SK-N-SH (cell line): ENCODE measurements at regions not wholly inside any gene's neighbourhood (a gene's known extent, or its start where the extent isn't known, plus 50 kb on each side); places are given as distances from the start of the nearest gene placed in this dataset.

Experiments used
- CTCF ChIA-PET: fragments of 300-600, 350-600 bp; formaldehyde crosslinking; extraction: SDS; loops from one replicate; lab custom pipeline; 2021; lab: Yijun Ruan, JAX
- POLR2A ChIA-PET: fragments of 350-600 bp; sonication (Branson Sonifier 250); formaldehyde crosslinking; extraction: SDS; loops from one replicate; lab custom pipeline; 2020; ENCODE audit warnings: antibody characterized with exemption, inconsistent platforms; lab: Yijun Ruan, JAX
- DNase-seq: peaks from one replicate; pipeline ENCODE4 v3.0.0; 2012
- H2AFZ ChIP-seq: fragments of 200-600 bp; sonication (generic); 2 replicates; pipeline ENCODE4 v1.8.1; 2016; ENCODE audit warnings: antibody characterized with exemption, mild to moderate bottlenecking, low read depth
- H3F3A ChIP-seq: fragments of 200-600 bp; sonication (generic); replicated peaks from 2 replicates; pipeline ENCODE3; 2016; ENCODE audit warnings: antibody characterized with exemption, mild to moderate bottlenecking; ENCODE audit not compliant: insufficient read depth
- H3K27ac ChIP-seq, 2 experiments: fragments of 200-500 bp in 1 of 2; fragments of 200-600 bp in 1 of 2; sonication (Bioruptor generic) in 1 of 2; sonication (generic), shearing (Covaris generic) in 1 of 2; 2 replicates each; pipeline versions ENCODE4 v1.5.1 to v1.6.1; 2014 to 2016; ENCODE audit warnings: low read depth in 2 of 2, inconsistent platforms in 1 of 2, low read length in 1 of 2, mild to moderate bottlenecking in 1 of 2, mixed read lengths in 1 of 2
- H3K27me3 ChIP-seq: fragments of 200-600 bp; sonication (generic), shearing (Covaris generic); 2 replicates; pipeline ENCODE4 v1.6.1; 2016; ENCODE audit warnings: mixed run types; ENCODE audit not compliant: insufficient read depth
- H3K36me3 ChIP-seq, 2 experiments: fragments of 200-500 bp in 1 of 2; fragments of 200-600 bp in 1 of 2; sonication (Bioruptor generic) in 1 of 2; sonication (generic) in 1 of 2; replicated peaks in 1 of 2; 2 replicates each; pipeline versions ENCODE3 to v1.5.1; 2014 to 2016; ENCODE audit warnings: low read length in 1 of 2, mild to moderate bottlenecking in 1 of 2; ENCODE audit not compliant: insufficient read depth in 2 of 2, control insufficient read depth in 1 of 2
- H3K4me1 ChIP-seq, 2 experiments: fragments of 200-500 bp in 1 of 2; fragments of 200-600 bp in 1 of 2; sonication (Bioruptor generic) in 1 of 2; sonication (generic), shearing (Covaris generic) in 1 of 2; 2 replicates each; pipeline versions ENCODE4 v1.5.1 to v1.6.1; 2014 to 2016; ENCODE audit warnings: low read depth in 1 of 2, low read length in 1 of 2, mixed run types in 1 of 2; ENCODE audit not compliant: insufficient read depth in 2 of 2, control insufficient read depth in 1 of 2
- H3K4me2 ChIP-seq: fragments of 200-600 bp; sonication (generic), shearing (Covaris generic); 2 replicates; pipeline ENCODE4 v1.6.1; 2017; ENCODE audit warnings: mixed run types
- H3K4me3 ChIP-seq, 2 experiments: fragments of 200-500 bp in 1 of 2; fragments of 200-600 bp in 1 of 2; sonication (Bioruptor generic) in 1 of 2; sonication (generic), shearing (Covaris generic) in 1 of 2; 2 replicates each; pipeline versions ENCODE4 v1.5.1 to v1.8.1; 2014 to 2016; ENCODE audit warnings: low read depth in 2 of 2, inconsistent platforms in 1 of 2, low read length in 1 of 2, mild to moderate bottlenecking in 1 of 2, mixed read lengths in 1 of 2, moderate library complexity in 1 of 2
- H3K79me2 ChIP-seq: fragments of 200-600 bp; sonication (generic); 2 replicates; pipeline ENCODE4 v1.8.1; 2017; ENCODE audit warnings: mild to moderate bottlenecking; ENCODE audit not compliant: insufficient read depth
- H3K9ac ChIP-seq: fragments of 200-600 bp; sonication (generic); 2 replicates; pipeline ENCODE4 v1.6.1; 2017; ENCODE audit warnings: mixed run types
- H3K9me2 ChIP-seq: fragments of 200-600 bp; sonication (generic); 2 replicates; pipeline ENCODE4 v1.6.1; 2017; ENCODE audit warnings: mixed run types
- H3K9me3 ChIP-seq: fragments of 200-600 bp; sonication (generic); 2 replicates; pipeline ENCODE4 v1.6.1; 2017; ENCODE audit warnings: mixed run types, mild to moderate bottlenecking, moderate library complexity
- H4K20me1 ChIP-seq: fragments of 200-600 bp; sonication (generic); 2 replicates; pipeline ENCODE4 v1.6.1; 2017; ENCODE audit warnings: mild to moderate bottlenecking, mixed run types; ENCODE audit not compliant: insufficient read depth
- CTCF ChIP-seq: fragments of 200-600 bp; sonication (generic); IDR thresholded peaks from 2 replicates; pipeline ENCODE4 v1.6.1; 2017; ENCODE audit warnings: antibody characterized with exemption, mild to moderate bottlenecking, moderate library complexity
- EP300 ChIP-seq, 2 experiments: IDR thresholded peaks; 2 replicates each; pipeline versions ENCODE4 v1.4.0 to v1.6.1; 2012; ENCODE audit warnings: borderline replicate concordance in 1 of 2, low read depth in 1 of 2, low read length in 1 of 2
- EZH2phosphoT487 ChIP-seq: fragments of 200-600 bp; sonication (generic); IDR thresholded peaks from 2 replicates; pipeline ENCODE4 v1.6.1; 2017; ENCODE audit warnings: low read depth, mixed run types, mild to moderate bottlenecking, antibody characterized with exemption, moderate library complexity, borderline replicate concordance
- FOSL2 ChIP-seq: IDR thresholded peaks from 2 replicates; pipeline ENCODE4 v1.4.0; 2012; ENCODE audit warnings: low read depth, mild to moderate bottlenecking, moderate library complexity, borderline replicate concordance
- FOXJ3 ChIP-seq: sonication (generic); formaldehyde crosslinking; IDR thresholded peaks from 2 replicates; pipeline ENCODE4 v1.5.1; 2020; ENCODE audit warnings: mild to moderate bottlenecking, missing genetic modification reagents
- FOXM1 ChIP-seq: IDR thresholded peaks from 2 replicates; pipeline ENCODE4 v1.4.0; 2012; ENCODE audit warnings: low read depth, mild to moderate bottlenecking
- GABPA ChIP-seq: IDR thresholded peaks from 2 replicates; pipeline ENCODE4 v1.4.0; 2012; ENCODE audit warnings: low read depth, mild to moderate bottlenecking
- GATA2 ChIP-seq: sonication (generic); formaldehyde crosslinking; IDR thresholded peaks from 2 replicates; pipeline ENCODE4 v1.5.0; 2020; ENCODE audit warnings: mild to moderate bottlenecking, missing genetic modification reagents
- JUND ChIP-seq: IDR thresholded peaks from 2 replicates; pipeline ENCODE4 v1.4.0; 2012
- MEF2A ChIP-seq: IDR thresholded peaks from 2 replicates; pipeline ENCODE4 v1.4.0; 2012; ENCODE audit warnings: low read depth, borderline replicate concordance
- MXI1 ChIP-seq: IDR thresholded peaks from 2 replicates; pipeline ENCODE4 v1.6.1; 2012; ENCODE audit warnings: mild to moderate bottlenecking, low read depth, low read length, improper control_type of control experiment
- NRF1 ChIP-seq: IDR thresholded peaks from 2 replicates; pipeline ENCODE4 v1.6.1; 2012; ENCODE audit warnings: low read depth, mild to moderate bottlenecking, low read length
- RXRA ChIP-seq: IDR thresholded peaks from 2 replicates; pipeline ENCODE4 v1.4.0; 2012; ENCODE audit warnings: low read depth, mild to moderate bottlenecking, borderline replicate concordance
- SIN3A ChIP-seq: IDR thresholded peaks from 2 replicates; pipeline ENCODE4 v1.6.1; 2012; ENCODE audit warnings: low read depth, mild to moderate bottlenecking, low read length, moderate library complexity, borderline replicate concordance
- SMC3 ChIP-seq: IDR thresholded peaks from 2 replicates; pipeline ENCODE4 v1.6.1; 2012; ENCODE audit warnings: low read depth, low read length, improper control_type of control experiment
- TCF12 ChIP-seq: IDR thresholded peaks from 2 replicates; pipeline ENCODE4 v1.4.0; 2012
- YY1 ChIP-seq: IDR thresholded peaks from 2 replicates; pipeline ENCODE4 v1.4.0; 2012; ENCODE audit warnings: low read depth, mild to moderate bottlenecking
- WGBS: methylation state at CpG from one replicate; pipeline ENCODE4 v1.1.6; 2017; ENCODE audit warnings: low lambda C conversion rate; 5-methylcytosine and 5-hydroxymethylcytosine counted together
- TF ChIP-seq, protein P1 (sequence below): IDR thresholded peaks from 2 replicates; pipeline ENCODE4 v1.4.0; 2012; ENCODE audit warnings: low read depth, borderline replicate concordance

- Histone ChIP-seq H3K27me3 (no peaks in the 10 kb centered on the region), H3K9ac (no peak overlapping the region), H3K9me2 (no peaks in the 10 kb centered on the region), H2AFZ (peak overlapping the region; percentile 2; the same call in 1 of the 2 replicates), H3F3A (no peaks in the 10 kb centered on the region), H3K4me3 (no peak overlapping the region), H3K4me1 (peaks cover 0 to 25% of the 10 kb centered on the region in 2 experiments; a peak in 2 of 4 replicates), H3K27ac (no peak overlapping the region), H4K20me1 (no peaks in the 10 kb centered on the region), H3K9me3 (no peaks in the 10 kb centered on the region), H3K4me2 (no peak overlapping the region), H3K36me3 (no peaks in the 10 kb centered on the region), H3K79me2 (no peaks in the 10 kb centered on the region)
- CTCF ChIA-PET: no interaction called here
- WGBS: 82% methylated on average over 4 of the region's 4 CpGs
- POLR2A ChIA-PET: no interaction called here
- TF ChIP-seq GABPA (no peak), NRF1 (no peak), MEF2A (no peak), EZH2phosphoT487 (no peak), MXI1 (no peak), JUND (no peak), FOXM1 (no peak), SIN3A (no peak), GATA2 (CRISPR knock-in tag) (no peak), CTCF (no peak), YY1 (no peak), TCF12 (no peak), SMC3 (no peak)
- TF ChIP-seq, protein P1, sequence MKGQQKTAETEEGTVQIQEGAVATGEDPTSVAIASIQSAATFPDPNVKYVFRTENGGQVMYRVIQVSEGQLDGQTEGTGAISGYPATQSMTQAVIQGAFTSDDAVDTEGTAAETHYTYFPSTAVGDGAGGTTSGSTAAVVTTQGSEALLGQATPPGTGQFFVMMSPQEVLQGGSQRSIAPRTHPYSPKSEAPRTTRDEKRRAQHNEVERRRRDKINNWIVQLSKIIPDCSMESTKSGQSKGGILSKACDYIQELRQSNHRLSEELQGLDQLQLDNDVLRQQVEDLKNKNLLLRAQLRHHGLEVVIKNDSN: no peak
- DNase-seq: no peak
These were observed 356.5 kb upstream of the ATP2B1 start for GRCh38 chr12:90064852-90065801.

- Histone ChIP-seq H4K20me1 (no peaks in the 10 kb centered on the region), H3K9me3 (no peaks in the 10 kb centered on the region), H3K79me2 (no peaks in the 10 kb centered on the region), H3K4me3 (no peak overlapping the region), H2AFZ (no peak overlapping the region), H3K27ac (no peak overlapping the region), H3K27me3 (no peaks in the 10 kb centered on the region)
- CTCF ChIA-PET: no interaction called here
- 71% methylated on average over 4 of the region's 4 CpGs for WGBS
- no peak for TF ChIP-seq GATA2 (CRISPR knock-in tag)
- TF ChIP-seq EP300 (IDR thresholded peaks at IDR 0.05; ENCODE audit: borderline replicate concordance in 1 of 2, low read depth in 1 of 2, low read length in 1 of 2): no peak
- TF ChIP-seq CTCF: no peak
- no peak for TF ChIP-seq TCF12
- TF ChIP-seq RXRA: no peak
- TF ChIP-seq, protein P1: no peak
- no peak for TF ChIP-seq NRF1
- TF ChIP-seq FOXJ3 (CRISPR knock-in tag): no peak
- TF ChIP-seq FOSL2: no peak
- TF ChIP-seq, all 33 proteins: peak for 0
- peaks cover 4% of the 10 kb centered on the region for H3F3A ChIP-seq
- no peaks in the 10 kb centered on the region for H3K9me2 ChIP-seq
- H3K36me3 ChIP-seq: no peaks in the 10 kb centered on the region
- DNase-seq: no peak
- H3K4me1 ChIP-seq: peaks cover 0 to 29% of the 10 kb centered on the region in 2 experiments; a peak in 2 of 4 replicates
- H3K9ac ChIP-seq: no peak overlapping the region
- POLR2A ChIA-PET: no interaction called here
- no peak overlapping the region for H3K4me2 ChIP-seq
These were observed 354.2 kb upstream of the ATP2B1 start for GRCh38 chr12:90062799-90063198.
